Heart left ventricle (tissue), 13 donors: ENCODE measurements at regions not wholly inside any gene's neighbourhood (a gene's known extent, or its start where the extent isn't known, plus 50 kb on each side); places are given as distances from the start of the nearest gene placed in this dataset.

Experiments
- CTCF ChIP-seq, 12 donors: fragments of 200-600 bp; sonication (generic) in 4 of 12; IDR thresholded peaks; one replicate each; pipeline versions ENCODE4 v1.5.0 to v1.8.0; 2018 to 2022; ENCODE audit warnings: antibody characterized with exemption in 12 of 12, mild to moderate bottlenecking in 5 of 12
- POLR2A ChIP-seq, 2 donors: fragments of 450-650 bp; IDR thresholded peaks; one replicate each; pipeline ENCODE4 v1.6.1; 2017; ENCODE audit warnings: antibody characterized with exemption in 2 of 2, mild to moderate bottlenecking in 2 of 2, moderate library complexity in 2 of 2
- donor health status: ischemic (EF 13 %, LVEDD 7.1; RV severe dilation, severe dysfunction).
- donor health status: DM: no; HTN: yes; CAD: no.
- donor health status: DM: no; HTN: no; CAD: no.
- donor health status: ischemic (EF 25% LVEDD 6.9; RV normal size, moderate dysfunction).
- donor health status: ischemic (EF 25% LVEDD 5.7; RV mildly dilated, moderate dysfunction).
- donor health status: ischemic (EF 35%, LVEDD 5.7; RV mildly dilated, moderate dysfunction).
- donor health status: nonischemic (EF 11% LVEDD 7.7; RV severe dilation, severe dysfunction).
- donor health status: DM: yes; HTN: yes; CAD: no.
- donor health status: PGD.
- donor health status: ischemic (EF 29% LVEDD 5.4; RV normal size, mild dysfunction).
- donor health status: nonischemic (EF 23%, LVEDD 6.1; RV moderate dilation, normal function).

DNA sequence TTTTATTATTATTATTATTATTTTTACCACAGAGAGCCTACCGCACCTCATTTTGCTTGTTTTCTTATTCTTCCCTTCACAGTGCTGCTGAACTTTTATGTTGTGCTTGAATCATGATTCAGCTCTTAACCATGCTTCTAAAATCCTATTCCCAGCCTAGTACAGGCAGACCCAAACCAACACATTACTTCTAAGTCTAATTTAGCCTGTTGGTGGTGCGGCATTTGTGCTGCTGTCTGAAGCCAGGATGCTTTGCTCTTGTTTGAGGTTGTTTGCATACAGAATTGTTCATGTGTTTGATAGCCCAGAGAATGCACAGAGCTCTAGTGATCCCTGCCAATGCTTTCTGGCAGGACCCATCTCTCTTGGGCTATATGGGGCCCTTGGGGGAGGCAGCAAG is 213.5 kb upstream of the KCNG1 start:
- no peak for TF ChIP-seq POLR2A (IDR thresholded peaks at IDR 0.05)
- no peak for TF ChIP-seq CTCF (IDR thresholded peaks at IDR 0.05)
